DMS79 treated with DMSO at 0.1 percent for 48 hours (cell line): ENCODE measurements at regions not wholly inside any gene's neighbourhood (a gene's known extent, or its start where the extent isn't known, plus 50 kb on each side); places are given as distances from the start of the nearest gene placed in this dataset.
"Not testable (repeated sequence)": the region's sequence is repeated elsewhere in the genome, so short reads cannot be mapped to it uniquely, and the experiment has no call there.

ENCODE experiments used
- DNase-seq: peaks from one replicate; lab custom pipeline; 2025; lab: John Stamatoyannopoulos, UW

GRCh38 chr7:23887660-23888059, 177.6 kb downstream of the STK31 start:
- DNase-seq, result no peak

- DNase-seq, result no peak
Observed at GRCh38 chr7:23888958-23889357, 178.9 kb downstream of the STK31 start.

GRCh38 chr7:23889566-23889965, 179.5 kb downstream of the STK31 start:
- DNase-seq, result no peak

GRCh38 chr7:23892019-23892418, 182.0 kb downstream of the STK31 start:
- DNase-seq, result no peak

GRCh38 chr7:23893176-23893941, 183.3 kb downstream of the STK31 start:
- DNase-seq, result no peak

- DNase-seq, result no peak
Observed at GRCh38 chr7:23893942-23894891, 184.2 kb downstream of the STK31 start.

GRCh38 chr7:23894892-23895569, 185.0 kb downstream of the STK31 start:
- DNase-seq, result no peak

- no peak for DNase-seq
Observed at GRCh38 chr7:23895666-23896096, 185.7 kb downstream of the STK31 start.

DNA sequence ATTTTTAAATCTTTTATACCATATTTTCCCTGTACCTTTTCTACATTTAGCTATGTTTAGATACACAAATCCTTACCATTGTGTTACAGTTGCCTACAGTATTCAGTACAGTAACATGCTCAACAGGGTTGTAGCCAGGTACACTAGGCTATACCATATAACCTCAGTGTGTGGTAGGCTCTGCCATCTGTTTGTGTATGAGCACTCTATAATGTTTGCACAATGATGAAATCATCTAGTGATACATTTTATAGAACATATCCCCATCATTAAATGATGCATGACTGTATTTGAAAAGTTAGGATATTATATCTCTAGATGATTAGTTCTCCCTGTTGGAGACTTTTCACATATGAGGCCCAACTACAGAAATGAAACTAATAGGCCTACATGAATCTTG, 188.6 kb downstream of the STK31 start:
- DNase-seq, result no peak

DNA sequence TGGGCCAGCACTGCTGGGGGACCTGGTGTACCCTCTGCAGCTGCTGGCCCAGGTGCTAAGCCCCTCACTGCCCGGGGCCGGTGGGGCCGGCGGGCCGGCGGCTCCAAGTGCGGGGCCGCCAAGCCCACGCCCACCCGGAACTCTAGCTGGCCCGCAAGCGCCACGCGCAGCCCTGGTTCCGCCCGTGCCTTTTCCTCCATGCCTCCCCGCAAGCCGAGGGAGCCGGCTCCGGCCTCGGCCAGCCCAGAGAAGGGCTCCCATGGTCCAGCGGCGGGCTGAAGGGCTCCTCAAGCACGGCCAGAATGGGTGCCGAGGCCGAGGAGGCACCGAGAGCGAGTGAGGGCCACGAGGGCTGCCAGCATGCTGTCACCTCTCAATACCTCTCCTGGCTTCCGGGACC, 194.9 kb downstream of the STK31 start:
- DNase-seq, result not testable (repeated sequence)

GRCh38 chr7:23907012-23907411, 197.0 kb downstream of the STK31 start:
- no peak for DNase-seq

- DNase-seq, result no peak
Observed at GRCh38 chr7:23909426-23909825, 199.4 kb downstream of the STK31 start.

DNA sequence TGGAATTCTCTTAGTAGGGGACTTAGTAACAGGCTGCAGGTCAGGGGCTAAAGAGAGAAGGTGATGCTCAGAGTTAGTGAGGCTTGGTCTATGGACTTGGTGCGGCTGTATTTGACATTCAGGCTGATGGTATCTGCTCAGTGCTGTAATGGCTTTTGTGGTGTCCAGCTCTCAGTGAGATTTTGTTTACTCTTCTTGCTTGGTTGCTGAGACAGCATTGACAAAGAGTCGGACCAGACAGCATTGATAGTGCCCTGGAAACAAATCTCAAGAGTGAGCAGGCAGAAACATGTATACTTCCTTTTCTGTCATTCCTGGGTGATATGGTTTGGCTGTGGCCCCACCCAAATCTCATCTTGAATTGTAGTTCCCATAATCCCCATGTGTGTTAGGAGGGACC, 202.0 kb downstream of the STK31 start:
- no peak for DNase-seq

GRCh38 chr7:23913016-23913415, 203.0 kb downstream of the STK31 start:
- no peak for DNase-seq

DNA sequence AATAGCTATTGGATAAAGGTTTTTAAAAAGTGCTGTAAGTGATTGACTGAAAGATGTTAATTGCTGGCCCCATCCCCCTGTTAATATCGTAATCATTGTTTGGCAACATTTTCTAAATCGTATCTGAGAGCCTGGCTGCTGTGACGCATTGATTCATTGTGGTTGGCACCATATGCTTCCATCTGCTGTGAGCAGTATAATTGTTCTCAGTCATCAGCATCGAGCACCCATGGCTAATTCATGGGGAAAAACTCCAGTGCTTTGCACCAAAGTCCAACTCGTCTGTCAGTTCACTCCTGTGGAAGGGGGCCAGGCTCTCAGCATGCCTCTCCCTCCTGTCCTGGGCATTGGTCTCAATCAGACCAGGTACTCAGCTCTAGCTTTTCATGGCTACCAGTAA, 205.2 kb downstream of the STK31 start:
- DNase-seq, result no peak

- DNase-seq, result no peak
Observed at GRCh38 chr7:23918286-23918685, 208.3 kb downstream of the STK31 start.

GRCh38 chr7:23918856-23919255, 208.8 kb downstream of the STK31 start:
- DNase-seq, result no peak

DNA sequence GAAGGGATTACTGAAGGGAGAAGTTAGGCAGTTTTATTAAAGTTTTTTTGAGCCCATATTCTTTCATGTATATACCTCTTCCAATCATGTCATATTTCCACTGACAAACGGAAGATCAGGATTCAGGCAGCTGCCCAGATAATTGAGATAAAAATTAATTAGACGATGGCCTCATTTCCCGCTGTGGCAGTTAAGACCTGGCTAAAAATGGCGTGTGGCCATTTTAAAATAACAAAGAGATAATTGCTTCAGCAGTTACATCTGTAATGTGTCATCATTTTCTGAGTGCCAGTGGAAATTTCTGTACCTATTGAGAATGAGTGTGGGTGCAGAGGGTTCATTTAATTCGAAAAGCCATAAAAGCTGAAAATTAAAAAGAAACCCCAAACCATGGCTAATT, 215.1 kb downstream of the STK31 start:
- DNase-seq, result no peak

DNA sequence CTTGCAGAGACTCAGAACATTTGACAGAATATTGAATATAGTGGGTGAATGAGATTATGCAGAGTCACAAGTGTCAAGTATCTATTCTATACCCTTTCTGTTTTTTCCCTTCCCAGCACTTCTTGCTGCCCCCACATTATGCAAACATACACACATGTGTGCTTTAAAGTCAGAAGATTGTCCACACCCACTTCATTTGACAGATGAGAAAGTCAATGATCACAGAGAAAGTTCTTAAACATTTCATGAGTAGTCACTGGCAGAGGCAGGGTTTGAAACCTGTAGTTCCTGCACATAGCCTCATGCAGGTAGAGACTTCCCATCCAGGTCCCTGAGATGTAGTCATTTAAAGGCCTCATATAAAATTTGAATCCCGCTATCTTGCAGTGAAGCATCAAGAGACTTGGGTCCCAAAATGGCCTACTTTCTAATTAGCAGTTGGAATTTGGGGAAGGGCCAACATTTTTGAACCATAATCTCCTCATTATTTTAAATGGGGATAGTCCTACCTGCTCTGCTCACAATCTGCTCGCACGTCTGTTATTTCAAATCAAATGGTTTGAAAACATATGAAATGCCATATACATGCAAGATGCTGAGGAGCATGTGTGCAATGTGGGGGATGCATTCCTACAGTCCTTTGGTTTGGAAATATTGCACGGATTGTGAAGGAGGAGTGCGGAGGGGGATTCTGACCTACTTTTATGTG, 217.8 kb downstream of the STK31 start:
- no peak for DNase-seq

- DNase-seq, result no peak
Observed at GRCh38 chr7:23928418-23928775, 218.4 kb downstream of the STK31 start.

GRCh38 chr7:23930312-23930711, 220.3 kb downstream of the STK31 start:
- DNase-seq, result no peak

- no peak for DNase-seq
Observed at GRCh38 chr7:23931633-23932032, 221.6 kb downstream of the STK31 start.
